Neuronal stem cell (in vitro differentiated cells): ENCODE measurements at regions not wholly inside any gene's neighbourhood (a gene's known extent, or its start where the extent isn't known, plus 50 kb on each side); places are given as distances from the start of the nearest gene placed in this dataset.

Experiments
- DNase-seq: peaks from one replicate; pipeline ENCODE4 v3.0.0-alpha.2; 2013; ENCODE audit warnings: low spot score
- H2AFZ ChIP-seq: one replicate; pipeline ENCODE4 v1.6.1; 2013; ENCODE audit warnings: mild to moderate bottlenecking, low read length, inconsistent platforms
- H2AK5ac ChIP-seq: 2 replicates; pipeline ENCODE4 v1.6.1; 2013; ENCODE audit warnings: low read depth, mild to moderate bottlenecking, inconsistent platforms, low read length, moderate library complexity, mixed read lengths
- H2BK120ac ChIP-seq: 2 replicates; pipeline ENCODE4 v1.6.1; 2013; ENCODE audit warnings: low read depth, mild to moderate bottlenecking, inconsistent platforms, low read length, moderate library complexity, mixed read lengths
- H2BK12ac ChIP-seq: one replicate; pipeline ENCODE4 v1.6.1; 2013; ENCODE audit warnings: low read length, inconsistent platforms
- H2BK15ac ChIP-seq: 2 replicates; pipeline ENCODE4 v1.6.1; 2013; ENCODE audit warnings: mild to moderate bottlenecking, low read length, inconsistent platforms, mixed read lengths
- H2BK5ac ChIP-seq: one replicate; pipeline ENCODE4 v1.6.1; 2013; ENCODE audit warnings: inconsistent platforms, mild to moderate bottlenecking, low read length, moderate library complexity
- H3K14ac ChIP-seq: one replicate; pipeline ENCODE4 v1.6.1; 2013; ENCODE audit warnings: low read length, inconsistent platforms
- H3K18ac ChIP-seq: 2 replicates; pipeline ENCODE4 v1.6.1; 2013; ENCODE audit warnings: low read length, inconsistent platforms
- H3K23ac ChIP-seq: 2 replicates; pipeline ENCODE4 v1.6.1; 2013; ENCODE audit warnings: low read depth, mild to moderate bottlenecking, mixed read lengths, low read length, inconsistent platforms; ENCODE audit not compliant: poor library complexity
- H3K27ac ChIP-seq: replicated peaks from 3 replicates; pipeline ENCODE4 v1.5.1; 2013; ENCODE audit warnings: low read length, inconsistent platforms
- H3K27me3 ChIP-seq, 3 experiments: 2 replicates each; pipeline ENCODE4 v1.6.1; 2013; ENCODE audit warnings: low read length in 3 of 3, mild to moderate bottlenecking in 2 of 3, inconsistent platforms in 1 of 3, low read depth in 1 of 3, mixed read lengths in 1 of 3, moderate library complexity in 1 of 3; ENCODE audit not compliant: control insufficient read depth in 3 of 3, insufficient read depth in 3 of 3
- H3K36me3 ChIP-seq, 2 donors: replicated peaks in 1 of 2; 2 replicates each; pipeline ENCODE4 v1.6.1; 2013; ENCODE audit warnings: low read length in 2 of 2; ENCODE audit not compliant: control insufficient read depth in 2 of 2, insufficient read depth in 2 of 2
- H3K4ac ChIP-seq: 2 replicates; pipeline ENCODE4 v1.6.1; 2013; ENCODE audit warnings: inconsistent platforms, mild to moderate bottlenecking, low read length, moderate library complexity
- H3K4me1 ChIP-seq, 2 donors: 1 replicate in 1 of 2; 2 replicates in 1 of 2; pipeline ENCODE4 v1.6.1; 2013; ENCODE audit warnings: low read length in 2 of 2, low read depth in 1 of 2; ENCODE audit not compliant: control insufficient read depth in 2 of 2, insufficient read depth in 1 of 2
- H3K4me2 ChIP-seq: one replicate; pipeline ENCODE4 v1.6.1; 2013; ENCODE audit warnings: mild to moderate bottlenecking, low read length, inconsistent platforms; ENCODE audit not compliant: insufficient read depth, poor library complexity, severe bottlenecking
- H3K4me3 ChIP-seq, 2 donors: 2 replicates each; pipeline ENCODE4 v1.5.1; 2013; ENCODE audit warnings: low read length in 2 of 2, mild to moderate bottlenecking in 2 of 2, inconsistent platforms in 1 of 2, moderate library complexity in 1 of 2
- H3K79me1 ChIP-seq: one replicate; pipeline ENCODE4 v1.6.1; 2013; ENCODE audit warnings: low read depth, mild to moderate bottlenecking, inconsistent platforms, low read length, moderate library complexity
- H3K9ac ChIP-seq: one replicate; pipeline ENCODE4 v1.6.1; 2013; ENCODE audit warnings: mild to moderate bottlenecking, low read depth, low read length, inconsistent platforms; ENCODE audit not compliant: poor library complexity
- H3K9me3 ChIP-seq, 2 donors: replicated peaks in 1 of 2; 2 replicates each; pipeline versions ENCODE3 to v1.6.1; 2013; ENCODE audit warnings: low read length in 2 of 2, mild to moderate bottlenecking in 2 of 2, inconsistent platforms in 1 of 2, low read depth in 1 of 2, mixed read lengths in 1 of 2, moderate library complexity in 1 of 2; ENCODE audit not compliant: control insufficient read depth in 2 of 2, insufficient read depth in 1 of 2
- H4K8ac ChIP-seq: one replicate; pipeline ENCODE4 v1.6.1; 2013; ENCODE audit warnings: low read depth, mild to moderate bottlenecking, inconsistent platforms, low read length, moderate library complexity
- H4K91ac ChIP-seq: one replicate; pipeline ENCODE4 v1.6.1; 2013; ENCODE audit warnings: low read length, low read depth, mild to moderate bottlenecking, inconsistent platforms; ENCODE audit not compliant: poor library complexity
- WGBS, 2 donors: extraction: QIAGEN DNeasy Blood & Tissue Kit; methylation state at CpG; one replicate each; pipeline ENCODE4 v1.1.7; 2013; ENCODE audit warnings: missing lambda C conversion rate in 2 of 2, mixed read lengths in 1 of 2; ENCODE audit not compliant: insufficient read length in 2 of 2, insufficient replicate concordance in 1 of 2; ENCODE audit errors: extremely low coverage in 2 of 2; 5-methylcytosine and 5-hydroxymethylcytosine counted together

- H2BK5ac ChIP-seq = no peak overlapping the region
- H3K4me1 ChIP-seq = no peaks in the 10 kb centered on the region
- H3K4me3 ChIP-seq = no peak overlapping the region
- no peak overlapping the region for H3K4me2 ChIP-seq
- H3K23ac ChIP-seq = no peak overlapping the region
- WGBS, 2 donors = no CpG with 5 or more reads among the region's 1 CpG
- H4K91ac ChIP-seq = no peak overlapping the region
- no peak overlapping the region for H3K18ac ChIP-seq
- no peak overlapping the region for H2BK120ac ChIP-seq
- no peak overlapping the region for H2BK15ac ChIP-seq
- H3K4ac ChIP-seq = no peak overlapping the region
- no peaks in the 10 kb centered on the region for H3K9me3 ChIP-seq
- no peak overlapping the region for H2AFZ ChIP-seq
- H3K36me3 ChIP-seq = no peaks in the 10 kb centered on the region
- H3K27ac ChIP-seq = no peak overlapping the region
- DNase-seq = no peak
- no peaks in the 10 kb centered on the region for H3K79me1 ChIP-seq
- H3K9ac ChIP-seq = no peak overlapping the region
- no peak overlapping the region for H2AK5ac ChIP-seq
- H2BK12ac ChIP-seq = no peak overlapping the region
- H3K14ac ChIP-seq = no peak overlapping the region
- no peak overlapping the region for H4K8ac ChIP-seq
- H3K27me3 ChIP-seq = no peaks in the 10 kb centered on the region
Measured at GRCh38 chr5:27489701-27490100, 451.3 kb upstream of the CDH9 start.

- Histone ChIP-seq H3K18ac (no peak overlapping the region), H3K4me1 (peaks cover 0 to 3% of the 10 kb centered on the region in 2 donors), H2BK12ac (no peak overlapping the region), H2BK120ac (no peak overlapping the region), H3K23ac (no peak overlapping the region), H2AK5ac (no peak overlapping the region), H3K79me1 (no peaks in the 10 kb centered on the region), H3K4ac (no peak overlapping the region), H3K9me3 (peaks cover 0 to 7% of the 10 kb centered on the region in 2 donors), H3K4me2 (no peak overlapping the region), H3K27ac (no peak overlapping the region), H2AFZ (no peak overlapping the region), H3K9ac (no peak overlapping the region), H4K91ac (no peak overlapping the region), H2BK15ac (no peak overlapping the region), H3K27me3 (no peaks in the 10 kb centered on the region), H2BK5ac (no peak overlapping the region), H4K8ac (no peak overlapping the region), H3K14ac (no peak overlapping the region), H3K36me3 (peaks cover 1 to 4% of the 10 kb centered on the region in 2 donors), H3K4me3 (no peak overlapping the region)
- WGBS, 2 donors = no CpG with 5 or more reads among the region's 1 CpG
- no peak for DNase-seq
Measured at GRCh38 chr5:27482663-27483062, 444.3 kb upstream of the CDH9 start.

GRCh38 chr5:27479859-27480258, 441.5 kb upstream of the CDH9 start:
- Histone ChIP-seq H3K27me3 (no peaks in the 10 kb centered on the region), H3K79me1 (peaks cover 2% of the 10 kb centered on the region), H2BK12ac (no peak overlapping the region), H3K9me3 (peaks cover 13 to 35% of the 10 kb centered on the region in 2 donors), H2AFZ (no peak overlapping the region), H3K4me2 (no peak overlapping the region), H2BK120ac (no peak overlapping the region), H3K36me3 (peaks cover 23 to 29% of the 10 kb centered on the region in 2 donors), H4K91ac (no peak overlapping the region), H3K4me1 (peaks cover 0 to 3% of the 10 kb centered on the region in 2 donors), H3K9ac (no peak overlapping the region), H3K14ac (no peak overlapping the region), H3K4ac (no peak overlapping the region), H3K27ac (no peak overlapping the region), H2AK5ac (no peak overlapping the region), H2BK5ac (no peak overlapping the region), H4K8ac (no peak overlapping the region), H3K18ac (no peak overlapping the region), H3K4me3 (no peak overlapping the region), H2BK15ac (no peak overlapping the region), H3K23ac (no peak overlapping the region)
- no CpG with 5 or more reads among the region's 4 CpGs for WGBS, 2 donors
- no peak for DNase-seq

GRCh38 chr5:27477550-27477949, 439.2 kb upstream of the CDH9 start:
- Histone ChIP-seq H2BK120ac (no peak overlapping the region), H3K18ac (no peak overlapping the region), H3K23ac (no peak overlapping the region), H3K79me1 (peaks cover 2% of the 10 kb centered on the region), H3K36me3 (peaks cover 23 to 29% of the 10 kb centered on the region in 2 donors), H2BK15ac (no peak overlapping the region), H3K4me1 (peaks cover 0 to 3% of the 10 kb centered on the region in 2 donors), H2BK5ac (no peak overlapping the region), H3K9me3 (peaks cover 13 to 39% of the 10 kb centered on the region in 2 donors), H3K4ac (no peak overlapping the region), H3K4me3 (no peak overlapping the region), H2AFZ (no peak overlapping the region), H4K8ac (no peak overlapping the region), H2BK12ac (no peak overlapping the region), H3K4me2 (no peak overlapping the region), H3K27me3 (no peaks in the 10 kb centered on the region), H3K9ac (no peak overlapping the region), H3K27ac (no peak overlapping the region), H2AK5ac (no peak overlapping the region), H3K14ac (no peak overlapping the region), H4K91ac (no peak overlapping the region)
- no CpG with 5 or more reads among the region's 4 CpGs for WGBS, 2 donors
- no peak for DNase-seq
